ENCODE measurements at regions not wholly inside any gene's neighbourhood (a gene's known extent, or its start where the extent isn't known, plus 50 kb on each side); places are given as distances from the start of the nearest gene placed in this dataset.

- Histone ChIP-seq H3K9me3 (no peaks in the 10 kb centered on the region), H3K27ac (no peak overlapping the region), H3K36me3 (no peaks in the 10 kb centered on the region), H3K4me1 (no peaks in the 10 kb centered on the region), H3K4me3 (no peak overlapping the region), H3K27me3 (no peaks in the 10 kb centered on the region)
- intact Hi-C loops (cut with DNase I; ENCODE audit: low total_unique reads), result no loop called here
- in situ Hi-C loops (cut with MboI; ENCODE audit: low sequenced_read_pairs in 4 of 4), result no loop called here
- ATAC-seq (no peak), DNase-seq (no peak)
- TF ChIP-seq, protein P1, sequence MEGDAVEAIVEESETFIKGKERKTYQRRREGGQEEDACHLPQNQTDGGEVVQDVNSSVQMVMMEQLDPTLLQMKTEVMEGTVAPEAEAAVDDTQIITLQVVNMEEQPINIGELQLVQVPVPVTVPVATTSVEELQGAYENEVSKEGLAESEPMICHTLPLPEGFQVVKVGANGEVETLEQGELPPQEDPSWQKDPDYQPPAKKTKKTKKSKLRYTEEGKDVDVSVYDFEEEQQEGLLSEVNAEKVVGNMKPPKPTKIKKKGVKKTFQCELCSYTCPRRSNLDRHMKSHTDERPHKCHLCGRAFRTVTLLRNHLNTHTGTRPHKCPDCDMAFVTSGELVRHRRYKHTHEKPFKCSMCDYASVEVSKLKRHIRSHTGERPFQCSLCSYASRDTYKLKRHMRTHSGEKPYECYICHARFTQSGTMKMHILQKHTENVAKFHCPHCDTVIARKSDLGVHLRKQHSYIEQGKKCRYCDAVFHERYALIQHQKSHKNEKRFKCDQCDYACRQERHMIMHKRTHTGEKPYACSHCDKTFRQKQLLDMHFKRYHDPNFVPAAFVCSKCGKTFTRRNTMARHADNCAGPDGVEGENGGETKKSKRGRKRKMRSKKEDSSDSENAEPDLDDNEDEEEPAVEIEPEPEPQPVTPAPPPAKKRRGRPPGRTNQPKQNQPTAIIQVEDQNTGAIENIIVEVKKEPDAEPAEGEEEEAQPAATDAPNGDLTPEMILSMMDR (IDR thresholded peaks at IDR 0.05 in 4 of 5, conservative IDR thresholded peaks at IDR 0.05 in 1 of 5), result no peak
- no peak for TF ChIP-seq POLR2A (IDR thresholded peaks at IDR 0.05)
Measured at GRCh38 chr1:163427279-163427678, 105.5 kb downstream of the NUF2 start.

GRCh38 chr1:163436140-163436812 is 114.5 kb downstream of the NUF2 start:
- Histone ChIP-seq H3K4me1 (no peaks in the 10 kb centered on the region), H3K9me3 (no peaks in the 10 kb centered on the region), H3K27me3 (no peaks in the 10 kb centered on the region), H3K27ac (no peak overlapping the region), H3K36me3 (no peaks in the 10 kb centered on the region), H3K4me3 (no peak overlapping the region)
- in situ Hi-C loops (cut with MboI; ENCODE audit: low sequenced_read_pairs in 4 of 4) (no loop called here), intact Hi-C loops (cut with DNase I; ENCODE audit: low total_unique reads) (no loop called here)
- TF ChIP-seq, protein P1 (IDR thresholded peaks at IDR 0.05 in 4 of 5, conservative IDR thresholded peaks at IDR 0.05 in 1 of 5), result no peak
- no peak for TF ChIP-seq POLR2A (IDR thresholded peaks at IDR 0.05)
- ATAC-seq (no peak), DNase-seq (no peak)

GRCh38 chr1:163439471-163439870 is 117.7 kb downstream of the NUF2 start:
- in situ Hi-C loops (cut with MboI; ENCODE audit: low sequenced_read_pairs in 4 of 4), result no loop called here
- ATAC-seq, result no peak
- DNase-seq, result no peak
- no peak overlapping the region for H3K27ac ChIP-seq
- no peaks in the 10 kb centered on the region for H3K4me1 ChIP-seq
- no peaks in the 10 kb centered on the region for H3K36me3 ChIP-seq
- no peak overlapping the region for H3K4me3 ChIP-seq
- TF ChIP-seq, protein P1 (IDR thresholded peaks at IDR 0.05 in 4 of 5, conservative IDR thresholded peaks at IDR 0.05 in 1 of 5), result no peak
- no peak for TF ChIP-seq POLR2A (IDR thresholded peaks at IDR 0.05)
- no peaks in the 10 kb centered on the region for H3K27me3 ChIP-seq
- no peaks in the 10 kb centered on the region for H3K9me3 ChIP-seq
- intact Hi-C loops (cut with DNase I; ENCODE audit: low total_unique reads), result no loop called here

- TF ChIP-seq POLR2A (IDR thresholded peaks at IDR 0.05), result no peak
- TF ChIP-seq, protein P1 (IDR thresholded peaks at IDR 0.05 in 4 of 5, conservative IDR thresholded peaks at IDR 0.05 in 1 of 5), result no peak
- Histone ChIP-seq H3K36me3 (no peaks in the 10 kb centered on the region), H3K27ac (no peak overlapping the region), H3K4me1 (no peaks in the 10 kb centered on the region), H3K27me3 (no peaks in the 10 kb centered on the region), H3K4me3 (no peak overlapping the region), H3K9me3 (no peaks in the 10 kb centered on the region)
- DNase-seq, result no peak
- intact Hi-C loops (cut with DNase I; ENCODE audit: low total_unique reads) (no loop called here), in situ Hi-C loops (cut with MboI; ENCODE audit: low sequenced_read_pairs in 4 of 4) (no loop called here)
- ATAC-seq, result no peak
Measured at GRCh38 chr1:163440090-163440489, 118.3 kb downstream of the NUF2 start.

All from gastrocnemius medialis (tissue), 4 donors.